GM23248 (cell line): ENCODE measurements at regions not wholly inside any gene's neighbourhood (a gene's known extent, or its start where the extent isn't known, plus 50 kb on each side); places are given as distances from the start of the nearest gene placed in this dataset.
A peak's percentile ranks its signal among the peaks of the same experiment; 100 is the strongest.

ENCODE experiments used
- DNase-seq: peaks from one replicate; pipeline ENCODE4 v3.0.0-alpha.2; 2015
- H2AFZ ChIP-seq: fragments of 200-600 bp; sonication (generic); 2 replicates; pipeline ENCODE4 v1.6.1; 2016; ENCODE audit warnings: antibody characterized with exemption
- H3F3A ChIP-seq: fragments of 200-600 bp; sonication (generic); 2 replicates; pipeline ENCODE4 v1.6.1; 2016; ENCODE audit warnings: mild to moderate bottlenecking, antibody characterized with exemption, mixed run types; ENCODE audit not compliant: insufficient read depth
- H3K27ac ChIP-seq: fragments of 200-600 bp; sonication (generic); 2 replicates; pipeline ENCODE4 v1.5.1; 2016; ENCODE audit warnings: mild to moderate bottlenecking
- H3K27me3 ChIP-seq: fragments of 200-600 bp; sonication (generic); replicated peaks from 2 replicates; pipeline ENCODE4 v1.6.1; 2016; ENCODE audit warnings: mild to moderate bottlenecking; ENCODE audit not compliant: insufficient read depth
- H3K36me3 ChIP-seq: fragments of 200-600 bp; sonication (generic); 2 replicates; pipeline ENCODE4 v1.6.1; 2016; ENCODE audit warnings: low read depth, mild to moderate bottlenecking
- H3K4me1 ChIP-seq: fragments of 200-600 bp; sonication (generic); 2 replicates; pipeline ENCODE4 v1.6.1; 2016; ENCODE audit warnings: mild to moderate bottlenecking; ENCODE audit not compliant: insufficient read depth
- H3K4me2 ChIP-seq: fragments of 200-600 bp; sonication (generic); one replicate; pipeline ENCODE4 v1.6.1; 2016; ENCODE audit warnings: mild to moderate bottlenecking; ENCODE audit not compliant: unreplicated experiment
- H3K4me3 ChIP-seq: fragments of 200-600 bp; sonication (generic); 2 replicates; pipeline ENCODE4 v1.5.1; 2016; ENCODE audit warnings: mild to moderate bottlenecking
- H3K79me2 ChIP-seq: fragments of 200-600 bp; sonication (generic); 2 replicates; pipeline ENCODE4 v1.6.1; 2016; ENCODE audit warnings: mild to moderate bottlenecking; ENCODE audit not compliant: insufficient read depth
- H3K9ac ChIP-seq: fragments of 200-600 bp; sonication (generic); 2 replicates; pipeline ENCODE4 v1.6.1; 2016; ENCODE audit warnings: mild to moderate bottlenecking
- H3K9me2 ChIP-seq: fragments of 200-600 bp; sonication (generic); 2 replicates; pipeline ENCODE4 v1.6.1; 2016; ENCODE audit warnings: mixed run types, mild to moderate bottlenecking, moderate library complexity; ENCODE audit not compliant: insufficient read depth
- H3K9me3 ChIP-seq: fragments of 200-600 bp; sonication (generic); one replicate; pipeline ENCODE4 v1.6.1; 2017; ENCODE audit warnings: low read depth
- H4K20me1 ChIP-seq: fragments of 200-600 bp; sonication (generic); 2 replicates; pipeline ENCODE4 v1.6.0; 2016; ENCODE audit not compliant: insufficient read depth
- EZH2 ChIP-seq: fragments of 200-600 bp; sonication (generic); IDR thresholded peaks from 2 replicates; pipeline ENCODE4 v1.6.1; 2018; ENCODE audit warnings: antibody characterized with exemption, mild to moderate bottlenecking; ENCODE audit not compliant: insufficient read depth, poor library complexity, severe bottlenecking
- EZH2phosphoT487 ChIP-seq: fragments of 200-600 bp; sonication (generic); IDR thresholded peaks from 2 replicates; pipeline ENCODE4 v1.6.1; 2018; ENCODE audit warnings: antibody characterized with exemption, moderate library complexity, mild to moderate bottlenecking, low read depth; ENCODE audit not compliant: insufficient read depth
- WGBS, 2 experiments: methylation state at CpG; one replicate each; pipeline ENCODE4 v1.1.6; 2015 to 2017; ENCODE audit warnings: low lambda C conversion rate in 2 of 2, low coverage in 1 of 2; ENCODE audit errors: missing lambda C conversion rate in 2 of 2; 5-methylcytosine and 5-hydroxymethylcytosine counted together
- in situ Hi-C: fragments of 300-500 bp; cut with MboI; formaldehyde crosslinking; loops from 2 replicates; pipeline ENCODE4 v1.15.0; 2020

GRCh38 chr6:105474234-105474633, 71.4 kb upstream of the PREP start:
- H2AFZ ChIP-seq = no peak overlapping the region
- no peaks in the 10 kb centered on the region for H3F3A ChIP-seq
- no peaks in the 10 kb centered on the region for H3K79me2 ChIP-seq
- no peaks in the 10 kb centered on the region for H3K27me3 ChIP-seq
- WGBS, 2 experiments = 31 to 34% methylated on average over 5 of the region's 5 CpGs
- in situ Hi-C loops = no loop called here
- TF ChIP-seq EZH2phosphoT487 = no peak
- TF ChIP-seq EZH2 = no peak
- no peaks in the 10 kb centered on the region for H4K20me1 ChIP-seq
- H3K4me1 ChIP-seq = no peaks in the 10 kb centered on the region
- no peaks in the 10 kb centered on the region for H3K9me3 ChIP-seq
- no peak overlapping the region for H3K4me3 ChIP-seq
- H3K27ac ChIP-seq = no peak overlapping the region
- H3K9ac ChIP-seq = no peak overlapping the region
- no peaks in the 10 kb centered on the region for H3K36me3 ChIP-seq
- no peaks in the 10 kb centered on the region for H3K9me2 ChIP-seq
- H3K4me2 ChIP-seq = no peak overlapping the region
- peak; percentile 15 for DNase-seq

GRCh38 chr6:105469946-105470345, 67.1 kb upstream of the PREP start:
- no peaks in the 10 kb centered on the region for H3F3A ChIP-seq
- TF ChIP-seq EZH2 (no peak), EZH2phosphoT487 (no peak)
- no peaks in the 10 kb centered on the region for H3K27me3 ChIP-seq
- 50 to 57% methylated on average over 2 of the region's 2 CpGs for WGBS, 2 experiments
- no peaks in the 10 kb centered on the region for H4K20me1 ChIP-seq
- no peaks in the 10 kb centered on the region for H3K4me1 ChIP-seq
- DNase-seq = no peak
- H3K79me2 ChIP-seq = no peaks in the 10 kb centered on the region
- in situ Hi-C loops = no loop called here
- H3K9ac ChIP-seq = no peak overlapping the region
- H3K9me2 ChIP-seq = no peaks in the 10 kb centered on the region
- H3K4me3 ChIP-seq = no peak overlapping the region
- H3K9me3 ChIP-seq = no peaks in the 10 kb centered on the region
- H3K36me3 ChIP-seq = no peaks in the 10 kb centered on the region
- no peak overlapping the region for H3K4me2 ChIP-seq
- no peak overlapping the region for H3K27ac ChIP-seq
- H2AFZ ChIP-seq = no peak overlapping the region

- in situ Hi-C loops = no loop called here
- Histone ChIP-seq H3F3A (no peaks in the 10 kb centered on the region), H3K4me2 (no peak overlapping the region), H3K79me2 (no peaks in the 10 kb centered on the region), H3K36me3 (no peaks in the 10 kb centered on the region), H3K9ac (no peak overlapping the region), H3K27me3 (no peaks in the 10 kb centered on the region), H3K4me1 (no peaks in the 10 kb centered on the region), H4K20me1 (no peaks in the 10 kb centered on the region), H2AFZ (no peak overlapping the region), H3K27ac (no peak overlapping the region), H3K9me3 (no peaks in the 10 kb centered on the region), H3K4me3 (no peak overlapping the region), H3K9me2 (no peaks in the 10 kb centered on the region)
- TF ChIP-seq EZH2phosphoT487 (no peak), EZH2 (no peak)
- WGBS, 2 experiments = 93 to 97% methylated on average over 4 of the region's 4 CpGs
- no peak for DNase-seq
Observed at GRCh38 chr6:105468850-105469249, 66.0 kb upstream of the PREP start.

- no peak for DNase-seq
- Histone ChIP-seq H3K79me2 (no peaks in the 10 kb centered on the region), H3K27me3 (no peaks in the 10 kb centered on the region), H3K9me2 (no peaks in the 10 kb centered on the region), H3K9ac (no peak overlapping the region), H3K4me3 (no peak overlapping the region), H3K27ac (no peak overlapping the region), H3K36me3 (no peaks in the 10 kb centered on the region), H3K4me1 (peaks cover 12% of the 10 kb centered on the region), H3K9me3 (no peaks in the 10 kb centered on the region), H4K20me1 (no peaks in the 10 kb centered on the region), H2AFZ (no peak overlapping the region), H3K4me2 (no peak overlapping the region), H3F3A (peaks cover 10% of the 10 kb centered on the region; the same call in 1 of the 2 replicates)
- in situ Hi-C loops = no loop called here
- no peak for TF ChIP-seq EZH2phosphoT487
- no peak for TF ChIP-seq EZH2
- 87 to 97% methylated on average over 4 of the region's 4 CpGs for WGBS, 2 experiments
Observed at GRCh38 chr6:105460860-105461259, 58.0 kb upstream of the PREP start.

- H3K9ac ChIP-seq = no peak overlapping the region
- no peaks in the 10 kb centered on the region for H3K9me3 ChIP-seq
- H3K79me2 ChIP-seq = no peaks in the 10 kb centered on the region
- H3K4me2 ChIP-seq = peak overlapping the region; percentile 45
- no peaks in the 10 kb centered on the region for H3K27me3 ChIP-seq
- 70 to 87% methylated on average over 1 of the region's 1 CpG for WGBS, 2 experiments
- no peaks in the 10 kb centered on the region for H3K36me3 ChIP-seq
- no peak overlapping the region for H3K4me3 ChIP-seq
- TF ChIP-seq EZH2phosphoT487 (no peak), EZH2 (no peak)
- H2AFZ ChIP-seq = peak overlapping the region; percentile 36
- H4K20me1 ChIP-seq = no peaks in the 10 kb centered on the region
- no peaks in the 10 kb centered on the region for H3K9me2 ChIP-seq
- peak overlapping the region; percentile 31; the same call in 1 of the 2 replicates for H3K27ac ChIP-seq
- in situ Hi-C loops = no loop called here
- peaks cover 12% of the 10 kb centered on the region for H3K4me1 ChIP-seq
- H3F3A ChIP-seq = peaks cover 10% of the 10 kb centered on the region; the same call in 1 of the 2 replicates
- peak; percentile 67 for DNase-seq
Observed at GRCh38 chr6:105459864-105460263, 57.0 kb upstream of the PREP start.
